GM23338 (cell line): ENCODE measurements at regions not wholly inside any gene's neighbourhood (a gene's known extent, or its start where the extent isn't known, plus 50 kb on each side); places are given as distances from the start of the nearest gene placed in this dataset.

Source experiments
- ATAC-seq: fragments of 200-7000 bp; cut with Tn5 transposase; 3 replicates; pipeline ENCODE4 v1.9.1; 2020
- DNase-seq: peaks from one replicate; pipeline ENCODE4 v3.0.0-alpha.2; 2015; ENCODE audit warnings: low spot score
- H2AFZ ChIP-seq: fragments of 200-600 bp; sonication (generic); 2 replicates; pipeline ENCODE4 v1.8.0; 2016; ENCODE audit warnings: antibody characterized with exemption, mild to moderate bottlenecking, moderate library complexity
- H3F3A ChIP-seq: fragments of 200-600 bp; sonication (generic); replicated peaks from 2 replicates; pipeline ENCODE4 v1.8.0; 2017; ENCODE audit warnings: antibody characterized with exemption, mixed run types, low read depth
- H3K27ac ChIP-seq: fragments of 200-600 bp; sonication (generic); 2 replicates; pipeline ENCODE4 v1.6.1; 2016; ENCODE audit warnings: low read depth
- H3K27me3 ChIP-seq: fragments of 200-600 bp; sonication (generic); 2 replicates; pipeline ENCODE4 v1.8.0; 2016; ENCODE audit warnings: mild to moderate bottlenecking, mixed run types, moderate library complexity; ENCODE audit not compliant: insufficient read depth
- H3K36me3 ChIP-seq: fragments of 200-600 bp; sonication (generic); 2 replicates; pipeline ENCODE4 v1.8.0; 2016; ENCODE audit warnings: mild to moderate bottlenecking; ENCODE audit not compliant: insufficient read depth
- H3K4me1 ChIP-seq: fragments of 200-600 bp; sonication (generic); 2 replicates; pipeline ENCODE4 v1.8.0; 2016; ENCODE audit warnings: mild to moderate bottlenecking, moderate library complexity; ENCODE audit not compliant: insufficient read depth
- H3K4me2 ChIP-seq: fragments of 200-600 bp; sonication (generic); 2 replicates; pipeline ENCODE4 v1.7.1; 2017; ENCODE audit warnings: mixed run types
- H3K4me3 ChIP-seq: fragments of 200-600 bp; sonication (generic); 2 replicates; pipeline ENCODE4 v1.6.1; 2016; ENCODE audit warnings: mixed run types
- H3K79me2 ChIP-seq: fragments of 200-600 bp; sonication (generic); replicated peaks from 2 replicates; pipeline ENCODE4 v1.8.0; 2017; ENCODE audit warnings: mild to moderate bottlenecking; ENCODE audit not compliant: insufficient read depth
- H3K9me2 ChIP-seq: fragments of 200-600 bp; sonication (generic); 2 replicates; pipeline ENCODE4 v1.8.0; 2017; ENCODE audit not compliant: insufficient read depth
- H4K20me1 ChIP-seq: fragments of 200-600 bp; sonication (generic); replicated peaks from 2 replicates; pipeline ENCODE4 v1.8.0; 2017; ENCODE audit warnings: mild to moderate bottlenecking; ENCODE audit not compliant: insufficient read depth
- H3K27ac Mint-ChIP-seq: 2 replicates; pipeline ENCODE4 v1.8.0; 2020; ENCODE audit warnings: inconsistent platforms, mild to moderate bottlenecking, moderate library complexity, mixed read lengths
- H3K27me3 Mint-ChIP-seq: 3 replicates; pipeline ENCODE4 v1.8.0; 2022; ENCODE audit warnings: low read depth, mild to moderate bottlenecking, moderate library complexity, mixed read lengths, inconsistent platforms; ENCODE audit not compliant: insufficient read depth, poor library complexity
- H3K36me3 Mint-ChIP-seq: 3 replicates; pipeline ENCODE4 v1.8.0; 2021; ENCODE audit warnings: low read depth, mild to moderate bottlenecking, inconsistent platforms, moderate library complexity, mixed read lengths
- H3K4me1 Mint-ChIP-seq: 3 replicates; pipeline ENCODE4 v1.8.0; 2020; ENCODE audit warnings: mild to moderate bottlenecking, inconsistent platforms, mixed read lengths
- H3K4me3 Mint-ChIP-seq: 3 replicates; pipeline ENCODE4 v1.8.0; 2021; ENCODE audit warnings: moderate library complexity, mild to moderate bottlenecking, inconsistent platforms, mixed read lengths
- H3K9me3 Mint-ChIP-seq: 3 replicates; pipeline ENCODE4 v1.8.0; 2020; ENCODE audit warnings: moderate library complexity, mild to moderate bottlenecking, inconsistent platforms, mixed read lengths
- CREB1 ChIP-seq: fragments of 250-450 bp; sonication (Bioruptor Pico); IDR thresholded peaks from 2 replicates; pipeline ENCODE4 v1.5.0; 2020; ENCODE audit warnings: low read depth, mild to moderate bottlenecking, moderate library complexity
- EZH2 ChIP-seq: fragments of 200-600 bp; sonication (generic); IDR thresholded peaks from one replicate; pipeline ENCODE4 v1.8.0; 2017; ENCODE audit warnings: antibody characterized with exemption, mild to moderate bottlenecking, low read depth; ENCODE audit not compliant: unreplicated experiment
- EZH2phosphoT487 ChIP-seq: fragments of 200-600 bp; sonication (generic); IDR thresholded peaks from one replicate; pipeline ENCODE4 v1.8.1; 2018; ENCODE audit warnings: antibody characterized with exemption; ENCODE audit not compliant: unreplicated experiment
- JUNB ChIP-seq: IDR thresholded peaks from one replicate; pipeline ENCODE4 v1.6.1; 2016; ENCODE audit warnings: antibody characterized with exemption; ENCODE audit not compliant: unreplicated experiment
- NANOG ChIP-seq: IDR thresholded peaks from 2 replicates; pipeline ENCODE4 v1.6.1; 2016; ENCODE audit warnings: antibody characterized with exemption, borderline replicate concordance
- STAT1 ChIP-seq: IDR thresholded peaks from one replicate; pipeline ENCODE4 v1.6.1; 2016; ENCODE audit warnings: antibody characterized with exemption; ENCODE audit not compliant: unreplicated experiment
- ZNF114 ChIP-seq: fragments of 250-450 bp; sonication (Bioruptor Pico); IDR thresholded peaks from 2 replicates; pipeline ENCODE4 v1.5.0; 2020; ENCODE audit warnings: mild to moderate bottlenecking, moderate library complexity
- TF ChIP-seq, protein P1 (sequence below): IDR thresholded peaks from 2 replicates; pipeline ENCODE4 v1.6.1; 2016; ENCODE audit warnings: antibody characterized with exemption
- TF ChIP-seq, protein P2 (sequence below): fragments of 250-450 bp; sonication (Bioruptor Pico); IDR thresholded peaks from 2 replicates; pipeline ENCODE4 v1.5.0; 2020; ENCODE audit warnings: mild to moderate bottlenecking, moderate library complexity

DNA sequence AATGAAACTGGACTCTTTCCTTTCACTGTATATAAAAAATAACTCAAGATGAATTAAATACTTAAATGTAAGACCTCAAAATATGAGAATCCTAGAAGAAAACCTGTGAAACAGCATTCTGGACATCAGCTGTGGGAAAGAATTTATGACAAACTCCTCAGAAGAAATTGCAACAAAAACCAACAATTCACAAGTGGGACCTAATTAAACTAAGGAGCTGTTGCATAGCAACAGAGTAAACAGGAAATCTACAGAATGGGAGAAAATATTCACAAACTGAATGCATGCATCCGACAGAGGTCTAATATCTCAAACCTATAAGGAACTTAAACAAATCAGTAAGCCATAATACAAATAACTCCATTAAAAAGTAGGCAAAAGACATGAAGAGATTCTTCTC lies 851.7 kb upstream of the PCDH10 start:
- TF ChIP-seq STAT1 (no peak), JUNB (no peak), CREB1 (CRISPR knock-in tag) (no peak), ZNF114 (CRISPR knock-in tag) (no peak)
- Mint-ChIP-seq H3K9me3 (no peaks in the 10 kb centered on the region), H3K4me1 (no peaks in the 10 kb centered on the region), H3K4me3 (no peak overlapping the region), H3K27me3 (no peaks in the 10 kb centered on the region), H3K27ac (no peak overlapping the region; the same call in 1 of the 2 replicates), H3K36me3 (no peaks in the 10 kb centered on the region)
- no peak overlapping the region for H3K4me3 ChIP-seq
- H3K79me2 ChIP-seq = no peaks in the 10 kb centered on the region
- H3K36me3 ChIP-seq = no peaks in the 10 kb centered on the region
- no peaks in the 10 kb centered on the region for H3F3A ChIP-seq
- ATAC-seq = no peak
- no peaks in the 10 kb centered on the region for H3K9me2 ChIP-seq
- H3K4me1 ChIP-seq = no peaks in the 10 kb centered on the region
- no peaks in the 10 kb centered on the region for H3K27me3 ChIP-seq
- no peaks in the 10 kb centered on the region for H4K20me1 ChIP-seq
- no peak overlapping the region for H2AFZ ChIP-seq
- H3K4me2 ChIP-seq = no peak overlapping the region
- no peak overlapping the region for H3K27ac ChIP-seq
- DNase-seq = no peak

DNA sequence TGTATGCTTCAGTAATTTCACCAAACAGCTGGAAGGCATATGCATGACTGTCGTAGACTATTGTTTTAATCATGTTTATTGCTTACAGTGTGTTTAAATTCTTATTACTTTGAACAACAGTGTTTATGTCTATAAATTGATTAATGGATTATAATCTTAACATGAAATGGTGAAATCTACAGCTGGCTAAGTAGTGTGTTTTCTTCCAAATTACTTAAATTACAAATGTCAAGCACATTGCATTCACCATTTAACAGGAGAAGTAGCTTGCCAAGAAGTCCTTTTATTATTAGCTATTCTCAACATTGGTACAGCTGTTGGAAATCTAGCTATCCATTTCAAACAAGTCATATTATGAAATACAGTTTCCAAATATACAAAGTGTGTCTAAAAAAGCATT lies 849.3 kb upstream of the PCDH10 start:
- Mint-ChIP-seq H3K9me3 (no peaks in the 10 kb centered on the region), H3K4me3 (no peak overlapping the region), H3K36me3 (no peaks in the 10 kb centered on the region), H3K4me1 (no peaks in the 10 kb centered on the region), H3K27me3 (no peaks in the 10 kb centered on the region), H3K27ac (no peak overlapping the region)
- Histone ChIP-seq H2AFZ (no peak overlapping the region), H3K27me3 (no peaks in the 10 kb centered on the region), H3K9me2 (no peaks in the 10 kb centered on the region), H3F3A (no peaks in the 10 kb centered on the region), H3K79me2 (no peaks in the 10 kb centered on the region), H4K20me1 (no peaks in the 10 kb centered on the region), H3K36me3 (no peaks in the 10 kb centered on the region), H3K27ac (no peak overlapping the region), H3K4me1 (no peaks in the 10 kb centered on the region), H3K4me2 (no peak overlapping the region), H3K4me3 (no peak overlapping the region)
- TF ChIP-seq, protein P1, sequence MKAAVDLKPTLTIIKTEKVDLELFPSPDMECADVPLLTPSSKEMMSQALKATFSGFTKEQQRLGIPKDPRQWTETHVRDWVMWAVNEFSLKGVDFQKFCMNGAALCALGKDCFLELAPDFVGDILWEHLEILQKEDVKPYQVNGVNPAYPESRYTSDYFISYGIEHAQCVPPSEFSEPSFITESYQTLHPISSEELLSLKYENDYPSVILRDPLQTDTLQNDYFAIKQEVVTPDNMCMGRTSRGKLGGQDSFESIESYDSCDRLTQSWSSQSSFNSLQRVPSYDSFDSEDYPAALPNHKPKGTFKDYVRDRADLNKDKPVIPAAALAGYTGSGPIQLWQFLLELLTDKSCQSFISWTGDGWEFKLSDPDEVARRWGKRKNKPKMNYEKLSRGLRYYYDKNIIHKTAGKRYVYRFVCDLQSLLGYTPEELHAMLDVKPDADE = no peak
- TF ChIP-seq ZNF114 (CRISPR knock-in tag) = no peak
- DNase-seq = no peak
- no peak for ATAC-seq

- Histone ChIP-seq H2AFZ (no peak overlapping the region), H3K9me2 (0 out of 2 replicates have a peak, but pooled peaks cover 6% of the 10 kb centered on the region), H3K4me2 (no peak overlapping the region), H3F3A (no peaks in the 10 kb centered on the region), H3K27me3 (no peaks in the 10 kb centered on the region), H3K4me1 (no peaks in the 10 kb centered on the region), H3K79me2 (no peaks in the 10 kb centered on the region), H3K27ac (no peak overlapping the region), H4K20me1 (no peaks in the 10 kb centered on the region), H3K36me3 (no peaks in the 10 kb centered on the region), H3K4me3 (no peak overlapping the region)
- Mint-ChIP-seq H3K4me1 (no peaks in the 10 kb centered on the region), H3K27me3 (no peaks in the 10 kb centered on the region), H3K27ac (no peak overlapping the region), H3K4me3 (no peak overlapping the region), H3K9me3 (peaks cover 5% of the 10 kb centered on the region; the same call in 1 of the 3 replicates), H3K36me3 (peaks cover 3% of the 10 kb centered on the region; the same call in 1 of the 3 replicates)
- ATAC-seq (no peak), DNase-seq (no peak)
- no peak for TF ChIP-seq EZH2phosphoT487
- no peak for TF ChIP-seq STAT1
- TF ChIP-seq, protein P2, sequence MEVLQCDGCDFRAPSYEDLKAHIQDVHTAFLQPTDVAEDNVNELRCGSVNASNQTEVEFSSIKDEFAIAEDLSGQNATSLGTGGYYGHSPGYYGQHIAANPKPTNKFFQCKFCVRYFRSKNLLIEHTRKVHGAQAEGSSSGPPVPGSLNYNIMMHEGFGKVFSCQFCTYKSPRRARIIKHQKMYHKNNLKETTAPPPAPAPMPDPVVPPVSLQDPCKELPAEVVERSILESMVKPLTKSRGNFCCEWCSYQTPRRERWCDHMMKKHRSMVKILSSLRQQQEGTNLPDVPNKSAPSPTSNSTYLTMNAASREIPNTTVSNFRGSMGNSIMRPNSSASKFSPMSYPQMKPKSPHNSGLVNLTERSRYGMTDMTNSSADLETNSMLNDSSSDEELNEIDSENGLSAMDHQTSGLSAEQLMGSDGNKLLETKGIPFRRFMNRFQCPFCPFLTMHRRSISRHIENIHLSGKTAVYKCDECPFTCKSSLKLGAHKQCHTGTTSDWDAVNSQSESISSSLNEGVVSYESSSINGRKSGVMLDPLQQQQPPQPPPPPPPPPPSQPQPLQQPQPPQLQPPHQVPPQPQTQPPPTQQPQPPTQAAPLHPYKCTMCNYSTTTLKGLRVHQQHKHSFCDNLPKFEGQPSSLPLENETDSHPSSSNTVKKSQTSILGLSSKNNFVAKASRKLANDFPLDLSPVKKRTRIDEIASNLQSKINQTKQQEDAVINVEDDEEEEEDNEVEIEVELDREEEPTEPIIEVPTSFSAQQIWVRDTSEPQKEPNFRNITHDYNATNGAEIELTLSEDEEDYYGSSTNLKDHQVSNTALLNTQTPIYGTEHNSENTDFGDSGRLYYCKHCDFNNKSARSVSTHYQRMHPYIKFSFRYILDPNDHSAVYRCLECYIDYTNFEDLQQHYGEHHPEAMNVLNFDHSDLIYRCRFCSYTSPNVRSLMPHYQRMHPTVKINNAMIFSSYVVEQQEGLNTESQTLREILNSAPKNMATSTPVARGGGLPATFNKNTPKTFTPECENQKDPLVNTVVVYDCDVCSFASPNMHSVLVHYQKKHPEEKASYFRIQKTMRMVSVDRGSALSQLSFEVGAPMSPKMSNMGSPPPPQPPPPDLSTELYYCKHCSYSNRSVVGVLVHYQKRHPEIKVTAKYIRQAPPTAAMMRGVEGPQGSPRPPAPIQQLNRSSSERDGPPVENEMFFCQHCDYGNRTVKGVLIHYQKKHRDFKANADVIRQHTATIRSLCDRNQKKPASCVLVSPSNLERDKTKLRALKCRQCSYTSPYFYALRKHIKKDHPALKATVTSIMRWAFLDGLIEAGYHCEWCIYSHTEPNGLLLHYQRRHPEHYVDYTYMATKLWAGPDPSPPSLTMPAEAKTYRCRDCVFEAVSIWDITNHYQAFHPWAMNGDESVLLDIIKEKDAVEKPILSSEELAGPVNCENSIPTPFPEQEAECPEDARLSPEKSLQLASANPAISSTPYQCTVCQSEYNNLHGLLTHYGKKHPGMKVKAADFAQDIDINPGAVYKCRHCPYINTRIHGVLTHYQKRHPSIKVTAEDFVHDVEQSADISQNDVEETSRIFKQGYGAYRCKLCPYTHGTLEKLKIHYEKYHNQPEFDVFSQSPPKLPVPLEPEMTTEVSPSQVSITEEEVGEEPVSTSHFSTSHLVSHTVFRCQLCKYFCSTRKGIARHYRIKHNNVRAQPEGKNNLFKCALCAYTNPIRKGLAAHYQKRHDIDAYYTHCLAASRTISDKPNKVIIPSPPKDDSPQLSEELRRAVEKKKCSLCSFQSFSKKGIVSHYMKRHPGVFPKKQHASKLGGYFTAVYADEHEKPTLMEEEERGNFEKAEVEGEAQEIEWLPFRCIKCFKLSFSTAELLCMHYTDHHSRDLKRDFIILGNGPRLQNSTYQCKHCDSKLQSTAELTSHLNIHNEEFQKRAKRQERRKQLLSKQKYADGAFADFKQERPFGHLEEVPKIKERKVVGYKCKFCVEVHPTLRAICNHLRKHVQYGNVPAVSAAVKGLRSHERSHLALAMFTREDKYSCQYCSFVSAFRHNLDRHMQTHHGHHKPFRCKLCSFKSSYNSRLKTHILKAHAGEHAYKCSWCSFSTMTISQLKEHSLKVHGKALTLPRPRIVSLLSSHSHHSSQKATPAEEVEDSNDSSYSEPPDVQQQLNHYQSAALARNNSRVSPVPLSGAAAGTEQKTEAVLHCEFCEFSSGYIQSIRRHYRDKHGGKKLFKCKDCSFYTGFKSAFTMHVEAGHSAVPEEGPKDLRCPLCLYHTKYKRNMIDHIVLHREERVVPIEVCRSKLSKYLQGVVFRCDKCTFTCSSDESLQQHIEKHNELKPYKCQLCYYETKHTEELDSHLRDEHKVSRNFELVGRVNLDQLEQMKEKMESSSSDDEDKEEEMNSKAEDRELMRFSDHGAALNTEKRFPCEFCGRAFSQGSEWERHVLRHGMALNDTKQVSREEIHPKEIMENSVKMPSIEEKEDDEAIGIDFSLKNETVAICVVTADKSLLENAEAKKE (CRISPR knock-in tag) = no peak
- TF ChIP-seq NANOG = no peak
- TF ChIP-seq EZH2 = no peak
- TF ChIP-seq JUNB = no peak
These were observed 836.6 kb upstream of the PCDH10 start for GRCh38 chr4:132312521-132312920.
